SK-N-SH (cell line): ENCODE measurements at regions not wholly inside any gene's neighbourhood (a gene's known extent, or its start where the extent isn't known, plus 50 kb on each side); places are given as distances from the start of the nearest gene placed in this dataset.

Source experiments
- CTCF ChIP-seq: fragments of 200-600 bp; sonication (generic); IDR thresholded peaks from 2 replicates; pipeline ENCODE4 v1.6.1; 2017; ENCODE audit warnings: antibody characterized with exemption, mild to moderate bottlenecking, moderate library complexity
- EP300 ChIP-seq, 2 experiments: IDR thresholded peaks; 2 replicates each; pipeline versions ENCODE4 v1.4.0 to v1.6.1; 2012; ENCODE audit warnings: borderline replicate concordance in 1 of 2, low read depth in 1 of 2, low read length in 1 of 2
- JUND ChIP-seq: IDR thresholded peaks from 2 replicates; pipeline ENCODE4 v1.4.0; 2012
- MAX ChIP-seq: IDR thresholded peaks from 2 replicates; pipeline ENCODE4 v1.4.0; 2012; ENCODE audit warnings: low read depth
- POLR2AphosphoS5 ChIP-seq: IDR thresholded peaks from 2 replicates; pipeline ENCODE4 v1.6.1; 2012; ENCODE audit warnings: low read depth, low read length
- RAD21 ChIP-seq: IDR thresholded peaks from 2 replicates; pipeline ENCODE4 v1.6.1; 2012; ENCODE audit warnings: mild to moderate bottlenecking, low read length
- RCOR1 ChIP-seq: fragments of 150-350 bp; IDR thresholded peaks from 2 replicates; pipeline ENCODE4 v1.6.1; 2017; ENCODE audit warnings: antibody characterized with exemption, low read length
- TAF1 ChIP-seq: IDR thresholded peaks from 2 replicates; pipeline ENCODE4 v1.6.1; 2012; ENCODE audit warnings: low read depth, mild to moderate bottlenecking, low read length, moderate library complexity, borderline replicate concordance
- TCF12 ChIP-seq: IDR thresholded peaks from 2 replicates; pipeline ENCODE4 v1.4.0; 2012
- TEAD4 ChIP-seq: IDR thresholded peaks from 2 replicates; pipeline ENCODE4 v1.4.0; 2012; ENCODE audit warnings: mild to moderate bottlenecking, borderline replicate concordance; ENCODE audit not compliant: insufficient read depth
- USF1 ChIP-seq: IDR thresholded peaks from 2 replicates; pipeline ENCODE4 v1.4.0; 2012; ENCODE audit warnings: low read depth, borderline replicate concordance
- USF2 ChIP-seq: fragments of 150-350 bp; IDR thresholded peaks from 2 replicates; pipeline ENCODE4 v1.6.1; 2017; ENCODE audit warnings: antibody characterized with exemption, low read length, low read depth, borderline replicate concordance

GRCh38 chr4:181018472-181018871 lies 1224.7 kb upstream of the TENM3 start:
- no peak for TF ChIP-seq JUND
- no peak for TF ChIP-seq USF2
- no peak for TF ChIP-seq CTCF
- no peak for TF ChIP-seq MAX
- TF ChIP-seq POLR2AphosphoS5: no peak
- no peak for TF ChIP-seq EP300 (IDR thresholded peaks at IDR 0.05; ENCODE audit: borderline replicate concordance in 1 of 2, low read depth in 1 of 2, low read length in 1 of 2)
- TF ChIP-seq TEAD4: no peak
- TF ChIP-seq USF1: no peak
- TF ChIP-seq RAD21: no peak
- no peak for TF ChIP-seq TCF12
- TF ChIP-seq RCOR1: no peak
- TF ChIP-seq TAF1: no peak
